ENCODE measurements at regions not wholly inside any gene's neighbourhood (a gene's known extent, or its start where the extent isn't known, plus 50 kb on each side); places are given as distances from the start of the nearest gene placed in this dataset.

GRCh38 chr13:58782736-58783135, 1151.2 kb downstream of the PCDH17 start:
- TF ChIP-seq CTCF (IDR thresholded peaks at IDR 0.05) (no peak), POLR2AphosphoS5 (IDR thresholded peaks at IDR 0.05) (no peak), POLR2A (IDR thresholded peaks at IDR 0.05) (no peak)

Data from prostate gland (tissue), 2 donors.